Smooth muscle cell (in vitro differentiated cells): ENCODE measurements at regions not wholly inside any gene's neighbourhood (a gene's known extent, or its start where the extent isn't known, plus 50 kb on each side); places are given as distances from the start of the nearest gene placed in this dataset.
A peak's percentile ranks its signal among the peaks of the same experiment; 100 is the strongest.

ENCODE experiments used
- DNase-seq: peaks from one replicate; lab custom pipeline; 2025; ENCODE audit not compliant: unreplicated experiment; lab: John Stamatoyannopoulos, UW
- H2AFZ ChIP-seq: fragments of 200-600 bp; sonication (generic); 2 replicates; pipeline ENCODE4 v1.6.0; 2016; ENCODE audit warnings: antibody characterized with exemption, low read depth, mild to moderate bottlenecking
- H3F3A ChIP-seq: fragments of 200-600 bp; sonication (generic); 2 replicates; pipeline ENCODE4 v1.6.0; 2017; ENCODE audit warnings: antibody characterized with exemption, low read depth
- H3K27ac ChIP-seq: fragments of 200-600 bp; sonication (generic); 2 replicates; pipeline ENCODE4 v1.5.1; 2016; ENCODE audit warnings: low read depth, mild to moderate bottlenecking
- H3K27me3 ChIP-seq: fragments of 200-600 bp; sonication (generic); 2 replicates; pipeline ENCODE4 v1.6.1; 2016; ENCODE audit warnings: low read depth, mild to moderate bottlenecking
- H3K36me3 ChIP-seq: fragments of 200-600 bp; sonication (generic); 2 replicates; pipeline ENCODE4 v1.5.1; 2016; ENCODE audit warnings: low read depth
- H3K4me1 ChIP-seq: fragments of 200-600 bp; sonication (generic); 2 replicates; pipeline ENCODE4 v1.5.1; 2016; ENCODE audit warnings: low read depth
- H3K4me2 ChIP-seq: fragments of 200-600 bp; sonication (generic); 2 replicates; pipeline ENCODE4 v1.6.0; 2016; ENCODE audit warnings: mild to moderate bottlenecking
- H3K4me3 ChIP-seq: fragments of 200-600 bp; sonication (generic); 2 replicates; pipeline ENCODE4 v1.5.1; 2016; ENCODE audit warnings: mild to moderate bottlenecking
- H3K79me2 ChIP-seq: fragments of 200-600 bp; sonication (generic); 2 replicates; pipeline ENCODE4 v1.6.0; 2016; ENCODE audit warnings: low read depth, mild to moderate bottlenecking
- H3K9ac ChIP-seq: fragments of 200-600 bp; sonication (generic); 2 replicates; pipeline ENCODE4 v1.6.0; 2016; ENCODE audit warnings: low read depth
- H3K9me3 ChIP-seq: fragments of 200-600 bp; sonication (generic); replicated peaks from 2 replicates; pipeline ENCODE4 v1.5.1; 2016; ENCODE audit warnings: low read depth
- H4K20me1 ChIP-seq: fragments of 200-600 bp; sonication (generic); 2 replicates; pipeline ENCODE4 v1.6.0; 2016; ENCODE audit warnings: low read depth
- WGBS: methylation state at CpG from one replicate; pipeline ENCODE4 v1.1.7; 2016; ENCODE audit warnings: low lambda C conversion rate; 5-methylcytosine and 5-hydroxymethylcytosine counted together
- TF ChIP-seq, protein P1 (sequence below): fragments of 200-600 bp; sonication (generic); IDR thresholded peaks from 2 replicates; pipeline ENCODE4 v1.5.1; 2017; ENCODE audit warnings: borderline replicate concordance, mild to moderate bottlenecking, antibody characterized with exemption; ENCODE audit not compliant: insufficient read depth, poor library complexity, severe bottlenecking

DNA sequence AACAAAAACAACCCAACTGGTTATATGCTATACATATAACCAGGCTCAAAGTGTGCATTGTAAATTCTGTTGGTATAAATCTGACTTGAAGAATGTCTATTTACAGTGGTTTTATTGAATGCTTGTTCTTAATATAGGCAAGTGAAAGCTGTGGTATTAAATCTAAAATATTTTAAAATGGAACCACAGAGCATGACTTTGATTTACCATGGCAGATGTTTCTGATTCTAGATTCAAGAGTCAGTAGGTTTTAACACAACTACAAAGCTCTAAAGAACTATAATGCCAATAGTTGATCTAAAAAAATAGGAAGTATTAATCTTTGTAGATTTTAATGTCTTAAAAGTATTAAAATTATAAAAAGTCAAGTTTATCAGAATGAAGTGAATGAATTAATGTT, 141.9 kb upstream of the PLSCR5 start:
- Histone ChIP-seq H3K27me3 (no peaks in the 10 kb centered on the region), H2AFZ (peak overlapping the region; percentile 39), H3K4me1 (no peaks in the 10 kb centered on the region), H4K20me1 (no peaks in the 10 kb centered on the region), H3K27ac (no peak overlapping the region), H3K79me2 (no peaks in the 10 kb centered on the region), H3K9me3 (no peaks in the 10 kb centered on the region), H3K9ac (no peak overlapping the region), H3K4me3 (no peak overlapping the region), H3K36me3 (no peaks in the 10 kb centered on the region), H3K4me2 (no peak overlapping the region), H3F3A (no peaks in the 10 kb centered on the region)
- TF ChIP-seq, protein P1, sequence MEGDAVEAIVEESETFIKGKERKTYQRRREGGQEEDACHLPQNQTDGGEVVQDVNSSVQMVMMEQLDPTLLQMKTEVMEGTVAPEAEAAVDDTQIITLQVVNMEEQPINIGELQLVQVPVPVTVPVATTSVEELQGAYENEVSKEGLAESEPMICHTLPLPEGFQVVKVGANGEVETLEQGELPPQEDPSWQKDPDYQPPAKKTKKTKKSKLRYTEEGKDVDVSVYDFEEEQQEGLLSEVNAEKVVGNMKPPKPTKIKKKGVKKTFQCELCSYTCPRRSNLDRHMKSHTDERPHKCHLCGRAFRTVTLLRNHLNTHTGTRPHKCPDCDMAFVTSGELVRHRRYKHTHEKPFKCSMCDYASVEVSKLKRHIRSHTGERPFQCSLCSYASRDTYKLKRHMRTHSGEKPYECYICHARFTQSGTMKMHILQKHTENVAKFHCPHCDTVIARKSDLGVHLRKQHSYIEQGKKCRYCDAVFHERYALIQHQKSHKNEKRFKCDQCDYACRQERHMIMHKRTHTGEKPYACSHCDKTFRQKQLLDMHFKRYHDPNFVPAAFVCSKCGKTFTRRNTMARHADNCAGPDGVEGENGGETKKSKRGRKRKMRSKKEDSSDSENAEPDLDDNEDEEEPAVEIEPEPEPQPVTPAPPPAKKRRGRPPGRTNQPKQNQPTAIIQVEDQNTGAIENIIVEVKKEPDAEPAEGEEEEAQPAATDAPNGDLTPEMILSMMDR, result no peak
- no peak for DNase-seq

DNA sequence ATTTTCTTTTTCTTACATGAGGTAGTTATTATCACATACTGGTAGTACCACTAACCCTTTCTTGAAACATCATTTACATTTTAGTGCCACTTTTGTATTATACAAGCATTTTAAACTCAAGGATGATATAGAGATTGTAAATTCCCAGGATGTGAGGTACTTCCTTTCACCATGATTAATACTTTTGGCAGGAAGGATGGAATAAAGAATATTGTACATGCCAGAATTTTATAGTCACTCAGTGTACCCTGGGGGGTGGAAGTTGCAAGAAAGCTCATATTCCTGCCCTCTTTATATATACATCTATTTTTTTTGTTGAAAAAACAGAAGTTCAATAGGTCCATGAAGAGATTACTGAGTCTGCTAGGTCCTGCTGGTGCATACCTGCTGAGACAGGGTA, 141.0 kb upstream of the PLSCR5 start:
- Histone ChIP-seq H3K4me3 (no peak overlapping the region), H3K4me2 (no peak overlapping the region), H3K79me2 (no peaks in the 10 kb centered on the region), H3K27ac (no peak overlapping the region), H3F3A (no peaks in the 10 kb centered on the region), H3K9me3 (no peaks in the 10 kb centered on the region), H3K36me3 (no peaks in the 10 kb centered on the region), H3K9ac (no peak overlapping the region), H3K27me3 (no peaks in the 10 kb centered on the region), H2AFZ (no peak overlapping the region), H4K20me1 (no peaks in the 10 kb centered on the region), H3K4me1 (no peaks in the 10 kb centered on the region)
- TF ChIP-seq, protein P1, result no peak
- no peak for DNase-seq

DNA sequence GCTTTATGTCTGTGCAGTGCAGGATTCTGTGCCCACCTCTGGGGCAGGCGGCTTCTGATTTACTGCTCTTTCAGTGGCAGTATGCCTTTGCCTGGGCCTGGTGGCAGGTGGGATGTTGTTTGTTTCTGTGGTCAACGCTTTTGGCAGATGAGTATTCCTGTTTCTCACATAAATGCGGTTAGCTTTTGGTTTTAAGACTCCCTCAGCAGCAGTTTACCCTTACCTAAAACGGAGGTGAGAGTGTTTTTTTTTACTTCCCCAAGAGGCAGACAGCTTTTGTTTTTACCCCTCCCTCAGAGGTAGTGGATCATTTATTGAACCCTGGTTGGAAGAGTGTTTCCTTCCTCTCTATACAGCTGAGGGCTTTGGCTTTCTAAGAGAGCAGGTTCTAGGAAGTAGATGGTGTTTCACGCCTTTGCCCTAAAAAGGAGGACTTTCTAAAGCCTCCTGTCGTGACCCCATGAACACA, 134.1 kb upstream of the PLSCR5 start:
- H3K4me1 ChIP-seq, result no peaks in the 10 kb centered on the region
- H3K36me3 ChIP-seq, result no peaks in the 10 kb centered on the region
- WGBS, result 90% methylated on average over 6 of the region's 6 CpGs
- no peaks in the 10 kb centered on the region for H3K9me3 ChIP-seq
- DNase-seq, result no peak
- no peak overlapping the region for H3K9ac ChIP-seq
- H3K4me2 ChIP-seq, result no peak overlapping the region
- no peak overlapping the region for H2AFZ ChIP-seq
- no peaks in the 10 kb centered on the region for H4K20me1 ChIP-seq
- H3K27ac ChIP-seq, result no peak overlapping the region
- H3K4me3 ChIP-seq, result no peak overlapping the region
- H3K27me3 ChIP-seq, result no peaks in the 10 kb centered on the region
- TF ChIP-seq, protein P1, result no peak
- H3F3A ChIP-seq, result no peaks in the 10 kb centered on the region
- H3K79me2 ChIP-seq, result no peaks in the 10 kb centered on the region

DNA sequence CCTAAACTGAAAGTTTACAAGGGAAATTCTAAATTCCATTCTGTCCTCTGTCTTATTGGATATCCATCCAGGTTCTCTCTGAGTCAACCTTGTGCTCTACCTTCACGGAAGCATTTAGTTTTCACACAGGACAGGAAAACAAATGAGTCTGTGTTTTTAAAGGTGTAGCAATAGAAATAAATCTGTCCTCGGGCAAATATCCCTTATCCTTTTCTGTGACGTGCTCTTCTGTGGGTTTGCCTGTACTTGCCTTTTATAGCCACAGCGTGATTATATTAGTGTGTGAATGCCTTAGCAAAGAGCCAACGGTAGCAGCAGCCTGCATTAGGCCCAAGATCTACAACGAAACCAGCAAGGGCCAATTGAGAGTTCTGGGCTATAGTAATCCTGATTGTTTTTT, 127.2 kb upstream of the PLSCR5 start:
- H2AFZ ChIP-seq, result no peak overlapping the region
- WGBS, result 89% methylated on average over 6 of the region's 6 CpGs
- no peaks in the 10 kb centered on the region for H3K79me2 ChIP-seq
- no peak overlapping the region for H3K4me3 ChIP-seq
- no peaks in the 10 kb centered on the region for H3K4me1 ChIP-seq
- H3K27ac ChIP-seq, result no peak overlapping the region
- H3K4me2 ChIP-seq, result no peak overlapping the region
- no peaks in the 10 kb centered on the region for H3K9me3 ChIP-seq
- no peaks in the 10 kb centered on the region for H3K27me3 ChIP-seq
- DNase-seq, result no peak
- H4K20me1 ChIP-seq, result no peaks in the 10 kb centered on the region
- no peaks in the 10 kb centered on the region for H3F3A ChIP-seq
- no peak overlapping the region for H3K9ac ChIP-seq
- TF ChIP-seq, protein P1, result no peak
- no peaks in the 10 kb centered on the region for H3K36me3 ChIP-seq
